ENCODE measurements at regions not wholly inside any gene's neighbourhood (a gene's known extent, or its start where the extent isn't known, plus 50 kb on each side); places are given as distances from the start of the nearest gene placed in this dataset.

DNA sequence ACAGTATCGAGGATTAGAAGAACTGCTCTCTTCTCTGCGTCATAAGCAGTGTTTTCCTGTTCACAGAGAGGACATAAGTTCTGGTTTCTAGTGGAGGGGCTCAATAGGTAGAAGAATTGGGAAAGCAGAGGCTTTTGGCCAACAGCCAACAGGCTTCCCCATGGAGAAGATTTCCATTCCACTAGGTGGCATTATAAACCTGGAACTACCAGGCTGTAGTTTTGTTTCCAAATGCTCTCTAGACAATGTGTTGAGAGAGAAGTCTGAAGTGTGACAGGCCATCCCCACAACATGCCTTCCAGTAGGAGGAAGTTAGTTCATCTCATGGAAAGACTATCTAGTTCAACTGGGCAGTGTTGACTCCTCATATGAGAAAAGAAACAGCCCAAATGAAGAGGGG, 63.8 kb upstream of the ANXA10 start:
- CTCF ChIA-PET: interaction anchor here (0.7 kb wide), 1 partner anchor 73 kb away, joined by 3 read pairs; no protein-coding TSS in a partner anchor
- peak in 1 of 2 experiments; percentile 56; a peak in 3 of 6 replicates for ATAC-seq

DNA sequence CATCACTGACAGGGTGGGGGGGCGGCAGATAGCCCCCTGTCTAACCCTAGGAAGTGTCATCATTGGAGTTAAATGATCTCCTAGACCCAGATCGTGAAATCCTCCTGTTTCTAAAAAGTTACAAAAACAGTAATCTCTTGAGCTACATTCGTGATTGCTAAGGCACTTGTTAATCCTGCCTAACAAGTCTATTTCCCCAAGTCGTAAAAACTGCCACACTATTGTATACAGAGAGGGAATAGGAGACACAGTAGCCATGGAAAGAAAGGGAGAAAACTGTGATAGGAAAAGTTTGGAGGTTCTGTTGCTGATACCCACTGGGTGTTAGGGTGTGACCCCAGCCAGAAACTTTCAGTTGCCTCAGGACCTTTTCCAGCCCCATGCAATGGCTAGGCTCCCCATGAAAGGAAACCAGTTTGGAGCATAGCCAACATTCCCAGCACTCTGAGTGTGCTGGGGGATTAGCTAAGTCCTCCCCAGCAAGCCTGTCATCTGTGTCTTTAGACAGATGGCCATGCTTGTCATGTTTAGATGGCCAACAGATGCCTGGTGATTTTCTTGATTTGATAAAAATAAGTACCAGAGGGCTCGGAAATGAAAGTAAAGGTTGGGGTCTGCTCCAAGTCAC, 63.3 kb upstream of the ANXA10 start:
- CTCF ChIA-PET: interaction anchor here (0.6 to 0.7 kb wide), 2 partner anchors 73 to 124 kb away, joined by 3 read pairs; no protein-coding TSS in a partner anchor
- no peak for DNase-seq (ENCODE audit: low read depth in 1 of 2, low spot score in 1 of 2)
- POLR2A ChIA-PET: no interaction called here
- Histone ChIP-seq H3K27ac (no peak overlapping the region), H3K4me3 (no peak overlapping the region), H3K4me1 (no peaks in the 10 kb centered on the region), H3K4me2 (no peak overlapping the region), H3K9me3 (no peaks in the 10 kb centered on the region)
- 55% methylated on average over 4 of the region's 5 CpGs for WGBS (ENCODE audit: missing lambda C conversion rate)
- no peak for FAIRE-seq
- ATAC-seq: no peak
- no peak for TF ChIP-seq JUN (IDR thresholded peaks at IDR 0.05)
- no peak for TF ChIP-seq RFX5 (IDR thresholded peaks at IDR 0.05)
- TF ChIP-seq POLR2AphosphoS2 (conservative IDR thresholded peaks at IDR 0.05; ENCODE audit: low read length): no peak
- TF ChIP-seq CHD2 (IDR thresholded peaks at IDR 0.05; ENCODE audit: low read length, partially characterized antibody): no peak
- TF ChIP-seq, protein P1, sequence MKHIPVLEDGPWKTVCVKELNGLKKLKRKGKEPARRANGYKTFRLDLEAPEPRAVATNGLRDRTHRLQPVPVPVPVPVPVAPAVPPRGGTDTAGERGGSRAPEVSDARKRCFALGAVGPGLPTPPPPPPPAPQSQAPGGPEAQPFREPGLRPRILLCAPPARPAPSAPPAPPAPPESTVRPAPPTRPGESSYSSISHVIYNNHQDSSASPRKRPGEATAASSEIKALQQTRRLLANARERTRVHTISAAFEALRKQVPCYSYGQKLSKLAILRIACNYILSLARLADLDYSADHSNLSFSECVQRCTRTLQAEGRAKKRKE (CRISPR knock-in tag; IDR thresholded peaks at IDR 0.05; ENCODE audit: low read depth): no peak

More for the DNA sequence above, 63.8 kb upstream of the ANXA10 start:
- DNase-seq (ENCODE audit: low read depth in 1 of 2, low spot score in 1 of 2) (peak; percentile 6 to 37), FAIRE-seq (no peak)
- POLR2A ChIA-PET: no interaction called here
- no peaks in the 10 kb centered on the region for H3K9me3 ChIP-seq
- no peak overlapping the region for H3K4me3 ChIP-seq
- TF ChIP-seq CEBPB (IDR thresholded peaks at IDR 0.05): no peak
- TF ChIP-seq ZSCAN20 (CRISPR knock-in tag; IDR thresholded peaks at IDR 0.05): no peak
- TF ChIP-seq RAD21 (conservative IDR thresholded peaks at IDR 0.05 in 1 of 2, IDR thresholded peaks at IDR 0.05 in 1 of 2): peak; percentile 38 to 53; a peak in 3 of 5 replicates
- TF ChIP-seq MAFK (IDR thresholded peaks at IDR 0.05; ENCODE audit: partially characterized antibody): peak; percentile 6
- no peak for TF ChIP-seq FOSL2 (IDR thresholded peaks at IDR 0.05)
- TF ChIP-seq FOSL2 (CRISPR knock-in tag; IDR thresholded peaks at IDR 0.05): no peak
- TF ChIP-seq RNF2 (IDR thresholded peaks at IDR 0.05; ENCODE audit: borderline replicate concordance, low read depth): no peak
- peak; percentile 31 for TF ChIP-seq CTCF (IDR thresholded peaks at IDR 0.05)
- no peak for TF ChIP-seq ZC3H11A (IDR thresholded peaks at IDR 0.05)
- 0 out of 3 replicates have a peak, but pooled peaks have one; percentile 20 for TF ChIP-seq SMC3 (IDR thresholded peaks at IDR 0.05)
- TF ChIP-seq, protein P2, sequence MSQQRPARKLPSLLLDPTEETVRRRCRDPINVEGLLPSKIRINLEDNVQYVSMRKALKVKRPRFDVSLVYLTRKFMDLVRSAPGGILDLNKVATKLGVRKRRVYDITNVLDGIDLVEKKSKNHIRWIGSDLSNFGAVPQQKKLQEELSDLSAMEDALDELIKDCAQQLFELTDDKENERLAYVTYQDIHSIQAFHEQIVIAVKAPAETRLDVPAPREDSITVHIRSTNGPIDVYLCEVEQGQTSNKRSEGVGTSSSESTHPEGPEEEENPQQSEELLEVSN (IDR thresholded peaks at IDR 0.05; ENCODE audit: borderline replicate concordance, low read depth): no peak
- TF ChIP-seq CHD2 (IDR thresholded peaks at IDR 0.05; ENCODE audit: low read length, partially characterized antibody): no peak
- TF ChIP-seq HOXB13 (CRISPR knock-in tag; IDR thresholded peaks at IDR 0.05; ENCODE audit: low read depth): no peak
- no peak for TF ChIP-seq HOXB5 (CRISPR knock-in tag; IDR thresholded peaks at IDR 0.05)
- TF ChIP-seq HDAC2 (IDR thresholded peaks at IDR 0.05): no peak
- no peak for TF ChIP-seq ESRRA (IDR thresholded peaks at IDR 0.05; ENCODE audit: borderline replicate concordance, low read length)
- no peak for TF ChIP-seq GATA3 (IDR thresholded peaks at IDR 0.05; ENCODE audit: borderline replicate concordance)
- TF ChIP-seq, protein P3, sequence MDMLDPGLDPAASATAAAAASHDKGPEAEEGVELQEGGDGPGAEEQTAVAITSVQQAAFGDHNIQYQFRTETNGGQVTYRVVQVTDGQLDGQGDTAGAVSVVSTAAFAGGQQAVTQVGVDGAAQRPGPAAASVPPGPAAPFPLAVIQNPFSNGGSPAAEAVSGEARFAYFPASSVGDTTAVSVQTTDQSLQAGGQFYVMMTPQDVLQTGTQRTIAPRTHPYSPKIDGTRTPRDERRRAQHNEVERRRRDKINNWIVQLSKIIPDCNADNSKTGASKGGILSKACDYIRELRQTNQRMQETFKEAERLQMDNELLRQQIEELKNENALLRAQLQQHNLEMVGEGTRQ (IDR thresholded peaks at IDR 0.05): no peak
- no peak for TF ChIP-seq KDM1A (IDR thresholded peaks at IDR 0.05; ENCODE audit: low read depth)
- TF ChIP-seq FOSB (CRISPR knock-in tag; IDR thresholded peaks at IDR 0.05): no peak
- TF ChIP-seq RCOR1 (IDR thresholded peaks at IDR 0.05; ENCODE audit: low read depth, low read length): no peak
- TF ChIP-seq CBX2 (IDR thresholded peaks at IDR 0.05; ENCODE audit: borderline replicate concordance, low read depth): no peak
- TF ChIP-seq NR3C1 (IDR thresholded peaks at IDR 0.05): no peak
- no peak for TF ChIP-seq EP300 (IDR thresholded peaks at IDR 0.05)
- TF ChIP-seq CHD4 (IDR thresholded peaks at IDR 0.05; ENCODE audit: borderline replicate concordance): no peak
- TF ChIP-seq ZNF302 (CRISPR knock-in tag; IDR thresholded peaks at IDR 0.05): no peak
- TF ChIP-seq ZFP36 (IDR thresholded peaks at IDR 0.05; ENCODE audit: borderline replicate concordance, partially characterized antibody): no peak
- TF ChIP-seq MAZ (IDR thresholded peaks at IDR 0.05; ENCODE audit: borderline replicate concordance, low read depth, low read length): no peak
- TF ChIP-seq MYC (IDR thresholded peaks at IDR 0.05; ENCODE audit: borderline replicate concordance, low read length): no peak
- no peak for TF ChIP-seq POLR2AphosphoS2 (conservative IDR thresholded peaks at IDR 0.05; ENCODE audit: low read length)
- no peak for TF ChIP-seq TP53 (CRISPR knock-in tag; IDR thresholded peaks at IDR 0.05)
- no peak overlapping the region for H3K27ac ChIP-seq
- no peaks in the 10 kb centered on the region for H3K4me1 ChIP-seq
- no peak overlapping the region for H3K4me2 ChIP-seq
- WGBS (ENCODE audit: missing lambda C conversion rate): 62% methylated on average over 2 of the region's 2 CpGs

All from A549 (cell line).